Endodermal cell (in vitro differentiated cells): ENCODE measurements at regions not wholly inside any gene's neighbourhood (a gene's known extent, or its start where the extent isn't known, plus 50 kb on each side); places are given as distances from the start of the nearest gene placed in this dataset.

Experiments used
- DNase-seq: peaks from one replicate; pipeline ENCODE4 v3.0.0-alpha.2; 2017
- H3K27ac ChIP-seq: 2 replicates; pipeline ENCODE4 v1.5.1; 2013; ENCODE audit warnings: mild to moderate bottlenecking, low read depth, low read length, moderate library complexity
- H3K27me3 ChIP-seq: 2 replicates; pipeline ENCODE4 v1.6.1; 2013; ENCODE audit warnings: mild to moderate bottlenecking, low read length, moderate library complexity; ENCODE audit not compliant: insufficient read depth, control insufficient read depth, poor library complexity, severe bottlenecking
- H3K36me3 ChIP-seq: 2 replicates; pipeline ENCODE4 v1.7.0; 2013; ENCODE audit warnings: mild to moderate bottlenecking, low read length, moderate library complexity; ENCODE audit not compliant: control insufficient read depth, insufficient read depth
- H3K4me1 ChIP-seq: one replicate; pipeline ENCODE4 v1.7.0; 2013; ENCODE audit warnings: low read length; ENCODE audit not compliant: control insufficient read depth, insufficient read depth
- H3K4me3 ChIP-seq: 2 replicates; pipeline ENCODE4 v1.5.1; 2013; ENCODE audit warnings: mild to moderate bottlenecking, low read length, moderate library complexity
- H3K9ac ChIP-seq: 2 replicates; pipeline ENCODE4 v1.6.1; 2013; ENCODE audit warnings: mild to moderate bottlenecking, low read length, moderate library complexity; ENCODE audit not compliant: poor library complexity, severe bottlenecking; ENCODE audit errors: extremely low read depth
- H3K9me3 ChIP-seq: 2 replicates; pipeline ENCODE4 v1.6.1; 2013; ENCODE audit warnings: mild to moderate bottlenecking, low read length, moderate library complexity; ENCODE audit not compliant: control insufficient read depth
- H3K27ac Mint-ChIP-seq: 2 replicates; pipeline ENCODE4 v1.8.0; 2020; ENCODE audit warnings: mixed read lengths
- H3K27me3 Mint-ChIP-seq: 2 replicates; pipeline ENCODE4 v1.8.0; 2021; ENCODE audit warnings: mild to moderate bottlenecking, mixed read lengths; ENCODE audit not compliant: insufficient read depth
- H3K36me3 Mint-ChIP-seq: 2 replicates; pipeline ENCODE4 v1.8.0; 2020; ENCODE audit warnings: low read depth, mixed read lengths
- H3K4me1 Mint-ChIP-seq: 2 replicates; pipeline ENCODE4 v1.8.0; 2020; ENCODE audit warnings: mixed read lengths
- H3K4me3 Mint-ChIP-seq: 2 replicates; pipeline ENCODE4 v1.8.0; 2020; ENCODE audit warnings: mild to moderate bottlenecking, moderate library complexity, mixed read lengths
- H3K9me3 Mint-ChIP-seq: 2 replicates; pipeline ENCODE4 v1.8.0; 2020; ENCODE audit warnings: mild to moderate bottlenecking, mixed read lengths
- CTCF ChIP-seq: fragments of 200-600 bp; sonication (generic); conservative IDR thresholded peaks from 2 replicates; pipeline ENCODE4 v1.5.0; 2021; ENCODE audit warnings: antibody characterized with exemption, mild to moderate bottlenecking
- WGBS, 2 experiments: methylation state at CpG; one replicate each; pipeline versions ENCODE4 v1.1.5 to v1.1.7; 2013; ENCODE audit warnings: missing lambda C conversion rate in 2 of 2, mixed read lengths in 1 of 2; ENCODE audit not compliant: insufficient coverage in 1 of 2, insufficient read length in 1 of 2; 5-methylcytosine and 5-hydroxymethylcytosine counted together

- Mint-ChIP-seq H3K9me3 (peaks cover 15% of the 10 kb centered on the region), H3K27ac (no peak overlapping the region), H3K4me3 (no peak overlapping the region), H3K27me3 (no peaks in the 10 kb centered on the region), H3K4me1 (peaks cover 8% of the 10 kb centered on the region), H3K36me3 (peaks cover 4% of the 10 kb centered on the region)
- DNase-seq: no peak
- peaks cover 10% of the 10 kb centered on the region for H3K9me3 ChIP-seq
- H3K9ac ChIP-seq: no peak overlapping the region
- H3K27ac ChIP-seq: no peak overlapping the region
- H3K4me1 ChIP-seq: no peaks in the 10 kb centered on the region
- H3K27me3 ChIP-seq: no peaks in the 10 kb centered on the region
- no peak for TF ChIP-seq CTCF
- no peaks in the 10 kb centered on the region for H3K36me3 ChIP-seq
- no peak overlapping the region for H3K4me3 ChIP-seq
These were observed 1957.0 kb upstream of the AGA start for GRCh38 chr4:179399054-179399782.

- peaks cover 8% of the 10 kb centered on the region for H3K4me1 Mint-ChIP-seq
These were observed 1973.0 kb upstream of the AGA start for GRCh38 chr4:179415037-179415846.

GRCh38 chr4:179415847-179416223, 1973.6 kb upstream of the AGA start:
- no peaks in the 10 kb centered on the region for H3K27me3 ChIP-seq
- Mint-ChIP-seq H3K4me1 (peaks cover 8% of the 10 kb centered on the region), H3K27ac (no peak overlapping the region), H3K36me3 (no peaks in the 10 kb centered on the region), H3K9me3 (no peaks in the 10 kb centered on the region), H3K27me3 (no peaks in the 10 kb centered on the region), H3K4me3 (no peak overlapping the region)
- no CpG with 5 or more reads among the region's 1 CpG for WGBS, 2 experiments
- no peak for DNase-seq
- H3K27ac ChIP-seq: no peak overlapping the region
- H3K9ac ChIP-seq: no peak overlapping the region
- H3K4me1 ChIP-seq: no peaks in the 10 kb centered on the region
- no peak for TF ChIP-seq CTCF
- no peaks in the 10 kb centered on the region for H3K36me3 ChIP-seq
- no peak overlapping the region for H3K4me3 ChIP-seq
- no peaks in the 10 kb centered on the region for H3K9me3 ChIP-seq

More at GRCh38 chr4:179415037-179415846, 1973.0 kb upstream of the AGA start:
- H3K27ac ChIP-seq: no peak overlapping the region
- Mint-ChIP-seq H3K27me3 (no peaks in the 10 kb centered on the region), H3K36me3 (no peaks in the 10 kb centered on the region), H3K9me3 (no peaks in the 10 kb centered on the region), H3K27ac (no peak overlapping the region), H3K4me3 (no peak overlapping the region)
- TF ChIP-seq CTCF: no peak
- H3K9ac ChIP-seq: no peak overlapping the region
- WGBS, 2 experiments: 85% methylated on average over 1 of the region's 1 CpG; no CpG with 5 or more reads in 1 of the 2 experiments
- H3K27me3 ChIP-seq: no peaks in the 10 kb centered on the region
- H3K36me3 ChIP-seq: no peaks in the 10 kb centered on the region
- no peaks in the 10 kb centered on the region for H3K9me3 ChIP-seq
- H3K4me1 ChIP-seq: no peaks in the 10 kb centered on the region
- DNase-seq: no peak
- H3K4me3 ChIP-seq: no peak overlapping the region
